ENCODE measurements at regions not wholly inside any gene's neighbourhood (a gene's known extent, or its start where the extent isn't known, plus 50 kb on each side); places are given as distances from the start of the nearest gene placed in this dataset.

DNA sequence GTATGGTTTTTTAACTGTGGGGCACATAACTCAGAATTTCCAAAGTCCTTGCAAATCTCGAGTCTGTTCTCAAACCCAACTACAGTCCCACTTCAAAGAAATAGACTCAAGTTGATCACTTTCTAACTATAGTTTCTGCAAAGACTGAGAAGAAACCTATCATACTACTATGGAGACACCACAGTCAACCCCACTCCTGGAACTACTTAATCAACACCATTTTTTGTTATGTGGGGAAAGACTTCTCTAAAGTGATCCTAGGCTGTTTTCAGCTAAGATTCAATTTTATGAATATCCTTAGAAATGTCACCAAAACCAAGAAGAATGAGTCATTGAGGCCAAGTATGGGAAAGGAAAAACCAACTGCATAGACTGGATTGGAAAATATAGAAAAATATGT is 198.8 kb downstream of the WDR11 start:
- TF ChIP-seq, protein P1, sequence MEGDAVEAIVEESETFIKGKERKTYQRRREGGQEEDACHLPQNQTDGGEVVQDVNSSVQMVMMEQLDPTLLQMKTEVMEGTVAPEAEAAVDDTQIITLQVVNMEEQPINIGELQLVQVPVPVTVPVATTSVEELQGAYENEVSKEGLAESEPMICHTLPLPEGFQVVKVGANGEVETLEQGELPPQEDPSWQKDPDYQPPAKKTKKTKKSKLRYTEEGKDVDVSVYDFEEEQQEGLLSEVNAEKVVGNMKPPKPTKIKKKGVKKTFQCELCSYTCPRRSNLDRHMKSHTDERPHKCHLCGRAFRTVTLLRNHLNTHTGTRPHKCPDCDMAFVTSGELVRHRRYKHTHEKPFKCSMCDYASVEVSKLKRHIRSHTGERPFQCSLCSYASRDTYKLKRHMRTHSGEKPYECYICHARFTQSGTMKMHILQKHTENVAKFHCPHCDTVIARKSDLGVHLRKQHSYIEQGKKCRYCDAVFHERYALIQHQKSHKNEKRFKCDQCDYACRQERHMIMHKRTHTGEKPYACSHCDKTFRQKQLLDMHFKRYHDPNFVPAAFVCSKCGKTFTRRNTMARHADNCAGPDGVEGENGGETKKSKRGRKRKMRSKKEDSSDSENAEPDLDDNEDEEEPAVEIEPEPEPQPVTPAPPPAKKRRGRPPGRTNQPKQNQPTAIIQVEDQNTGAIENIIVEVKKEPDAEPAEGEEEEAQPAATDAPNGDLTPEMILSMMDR (conservative IDR thresholded peaks at IDR 0.05; ENCODE audit: low read length): no peak
- TF ChIP-seq EZH2phosphoT487 (IDR thresholded peaks at IDR 0.05; ENCODE audit: borderline replicate concordance): no peak
